ENCODE measurements at regions not wholly inside any gene's neighbourhood (a gene's known extent, or its start where the extent isn't known, plus 50 kb on each side); places are given as distances from the start of the nearest gene placed in this dataset.

DNA sequence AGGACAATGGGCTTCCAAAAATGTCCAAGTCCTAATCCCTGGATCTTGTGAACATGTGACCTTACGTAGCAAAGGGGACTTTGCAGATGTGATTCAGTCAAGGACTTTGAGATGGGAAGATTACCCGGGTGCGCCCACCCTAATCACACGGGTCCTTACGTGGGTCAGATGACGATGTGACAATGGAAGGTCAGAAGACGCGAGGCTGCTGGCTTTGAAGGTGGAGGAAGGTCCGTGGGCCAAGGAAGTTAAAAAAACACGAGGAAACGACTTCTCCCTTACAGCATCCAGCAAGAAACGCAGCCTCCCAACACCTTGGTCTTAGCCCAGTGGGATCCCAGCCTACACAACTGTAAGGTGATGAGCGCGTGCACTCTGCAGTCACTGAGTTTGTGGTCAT is 860.1 kb downstream of the TBC1D22A start:
- no peak overlapping the region for H2BK5ac ChIP-seq (ENCODE audit: low read depth, low read length, poor library complexity, severe bottlenecking)
- no peak overlapping the region for H3K27ac ChIP-seq (ENCODE audit: insufficient read depth, low read length)
- ChIA-PET CTCF (no interaction called here), POLR2A (ENCODE audit: unreplicated experiment) (no interaction called here)
- no peak overlapping the region for H2AFZ ChIP-seq (replicated peaks; ENCODE audit: low read length, poor library complexity)
- no peaks in the 10 kb centered on the region for H3K79me1 ChIP-seq (ENCODE audit: low read depth in 1 of 2, low read length in 2 of 2)
- no peaks in the 10 kb centered on the region for H3K4me1 ChIP-seq (ENCODE audit: control insufficient read depth, insufficient read depth, low read length)
- TF ChIP-seq BHLHE40 (IDR thresholded peaks at IDR 0.05; ENCODE audit: low read depth, low read length): no peak
- H2AK9ac ChIP-seq (replicated peaks; ENCODE audit: low read depth, low read length, poor library complexity): no peak overlapping the region
- no peak overlapping the region for H4K91ac ChIP-seq (ENCODE audit: insufficient read depth, low read depth, low read length)
- intact Hi-C loops (cut with micrococcal nuclease): no loop called here
- H2BK20ac ChIP-seq (ENCODE audit: low read depth, low read length): no peak overlapping the region
- no peaks in the 10 kb centered on the region for H4K20me1 ChIP-seq (ENCODE audit: insufficient read depth, low read length)
- ATAC-seq (ENCODE audit: low read depth) (no peak), DNase-seq (no peak)
- no peak overlapping the region for H4K8ac ChIP-seq (ENCODE audit: low read depth in 2 of 2, low read length in 2 of 2)
- H4K5ac ChIP-seq (ENCODE audit: low read depth, low read length): no peak overlapping the region
- no peaks in the 10 kb centered on the region for H3K36me3 ChIP-seq (ENCODE audit: control insufficient read depth, insufficient read depth, low read length)
- no peak overlapping the region for H3K56ac ChIP-seq (ENCODE audit: extremely low read depth, insufficient read depth, low read length)
- no peak overlapping the region for H2BK15ac ChIP-seq (ENCODE audit: low read depth, low read length)
- no peak overlapping the region for H3K4me2 ChIP-seq (ENCODE audit: low read depth, low read length)
- dilution Hi-C loops (cut with HindIII; ENCODE audit: low sequenced_read_pairs, unreplicated experiment): no loop called here
- no TSS peak for BruUV-seq (replicated peaks)
- in situ Hi-C loops (cut with MboI; ENCODE audit: low sequenced_read_pairs): no loop called here
- H2AK5ac ChIP-seq (ENCODE audit: low read depth, low read length): no peak overlapping the region
- no peak overlapping the region for H3K4ac ChIP-seq (ENCODE audit: low read depth, low read length)
- no CpG with 5 or more reads among the region's 14 CpGs for WGBS, 2 experiments (ENCODE audit: extremely low coverage in 2 of 2, insufficient read length in 1 of 2)
- peaks cover 73% of the 10 kb centered on the region for H3K9me3 ChIP-seq (ENCODE audit: control insufficient read depth, insufficient read depth, low read length)
- no peak overlapping the region for H3K18ac ChIP-seq (ENCODE audit: low read depth, low read length)
- H3K9ac ChIP-seq (ENCODE audit: low read depth, low read length): no peak overlapping the region
- no peaks in the 10 kb centered on the region for H3K27me3 ChIP-seq (ENCODE audit: control insufficient read depth, insufficient read depth, low read length)
- no peak overlapping the region for H3K14ac ChIP-seq (replicated peaks; ENCODE audit: low read depth, low read length)
- no peak overlapping the region for H3K23ac ChIP-seq (ENCODE audit: low read depth, low read length)
- no peak overlapping the region for H2BK120ac ChIP-seq (ENCODE audit: low read depth, low read length)
- H3K9me1 ChIP-seq (ENCODE audit: insufficient read depth, low read length): no peaks in the 10 kb centered on the region
- H3K4me3 ChIP-seq (ENCODE audit: insufficient read depth, low read depth, low read length): no peak overlapping the region

Data from IMR-90 (cell line).